GM10266 (cell line): ENCODE measurements at regions not wholly inside any gene's neighbourhood (a gene's known extent, or its start where the extent isn't known, plus 50 kb on each side); places are given as distances from the start of the nearest gene placed in this dataset.

Experiments
- DNase-seq: peaks from one replicate; pipeline ENCODE4 v3.0.0; 2012; ENCODE audit errors: extremely low spot score
- CTCF ChIP-seq: IDR thresholded peaks from 2 replicates; pipeline ENCODE4 v1.5.1; 2012; ENCODE audit warnings: mild to moderate bottlenecking, low read depth; ENCODE audit not compliant: control insufficient read depth, insufficient read depth; ENCODE audit errors: missing control alignments

- no peak for DNase-seq
- no peak for TF ChIP-seq CTCF
Measured at GRCh38 chr4:1562771-1563170, 121.3 kb downstream of the FAM53A start.

GRCh38 chr4:1562371-1562770 lies 121.7 kb downstream of the FAM53A start:
- DNase-seq, result no peak
- no peak for TF ChIP-seq CTCF

- no peak for TF ChIP-seq CTCF
- DNase-seq, result no peak
Measured at GRCh38 chr4:1561286-1561990, 122.7 kb downstream of the FAM53A start.

- no peak for TF ChIP-seq CTCF
- DNase-seq, result no peak
Measured at GRCh38 chr4:1559896-1560650, 124.0 kb downstream of the FAM53A start.

GRCh38 chr4:1558205-1558604 lies 125.9 kb downstream of the FAM53A start:
- DNase-seq, result no peak

GRCh38 chr4:1557221-1557597 lies 126.9 kb downstream of the FAM53A start:
- DNase-seq, result no peak

More at GRCh38 chr4:1558205-1558604, 125.9 kb downstream of the FAM53A start:
- TF ChIP-seq CTCF, result no peak

More at GRCh38 chr4:1557221-1557597, 126.9 kb downstream of the FAM53A start:
- TF ChIP-seq CTCF, result no peak
